HCT116 (cell line): ENCODE measurements at regions not wholly inside any gene's neighbourhood (a gene's known extent, or its start where the extent isn't known, plus 50 kb on each side); places are given as distances from the start of the nearest gene placed in this dataset.

Experiments
- ATAC-seq: fragments of 200-7000 bp; cut with Tn5 transposase; 2 replicates; pipeline ENCODE4 v1.9.1; 2020; ENCODE audit warnings: mild to moderate bottlenecking, moderate library complexity
- BruUV-seq: library from RNA; stranded (reverse); fragments of 400-500 nt; replicated peaks from 2 replicates; lab custom pipeline; 2021; lab: Mats Ljungman, UMichigan
- CTCF ChIA-PET: fragments of 300-600 bp; sonication (Branson Sonifier 250); formaldehyde crosslinking; loops from one replicate; lab custom pipeline; 2021; ENCODE audit warnings: antibody characterized with exemption; lab: Charles Lee
- POLR2A ChIA-PET: fragments of 300-600, 350-600 bp; sonication (Branson Sonifier 250); formaldehyde crosslinking; loops from one replicate; lab custom pipeline; 2021; ENCODE audit warnings: antibody characterized with exemption; lab: Charles Lee
- RAD21 ChIA-PET, 2 experiments: fragments of 300-600 bp; sonication (Branson Sonifier 250); formaldehyde crosslinking; loops; one replicate each; lab custom pipeline; 2023; ENCODE audit warnings: low total read pairs in 2 of 2; ENCODE audit not compliant: uncharacterized antibody in 2 of 2, unreplicated experiment in 2 of 2, low non-redundant PET in 1 of 2; lab: Charles Lee
- DNase-seq: peaks from one replicate; pipeline ENCODE4 v3.0.0-alpha.2; 2010; ENCODE audit warnings: low read depth, low spot score
- H2AFZ ChIP-seq: fragments of 200-600 bp; shearing (Covaris generic), sonication (generic); 2 replicates; pipeline ENCODE4 v1.6.1; 2017; ENCODE audit warnings: low read depth, mixed run types, mixed read lengths, antibody characterized with exemption, low read length; ENCODE audit not compliant: poor library complexity, severe bottlenecking
- H3K27ac ChIP-seq: 2 replicates; pipeline ENCODE4 v1.5.1; 2012; ENCODE audit warnings: low read depth, low read length
- H3K27me3 ChIP-seq: fragments of 200-600 bp; sonication (generic); 2 replicates; pipeline ENCODE4 v1.6.1; 2016; ENCODE audit warnings: mixed run types, low read length, mixed read lengths; ENCODE audit not compliant: insufficient read depth
- H3K36me3 ChIP-seq, 2 experiments: fragments of 200-500 bp in 1 of 2; fragments of 200-600 bp in 1 of 2; sonication (Bioruptor generic) in 1 of 2; sonication (generic) in 1 of 2; 2 replicates each; pipeline versions ENCODE4 v1.5.1 to v1.6.1; 2014 to 2016; ENCODE audit warnings: low read length in 2 of 2, inconsistent platforms in 1 of 2, mixed read lengths in 1 of 2, mixed run types in 1 of 2; ENCODE audit not compliant: insufficient read depth in 2 of 2, control insufficient read depth in 1 of 2
- H3K4me1 ChIP-seq, 2 experiments: fragments of 200-600 bp in 1 of 2; sonication (generic) in 1 of 2; 2 replicates each; pipeline versions ENCODE4 v1.5.1 to v1.6.1; 2012 to 2017; ENCODE audit warnings: low read length in 2 of 2, inconsistent platforms in 1 of 2, mild to moderate bottlenecking in 1 of 2, mixed read lengths in 1 of 2, mixed run types in 1 of 2, moderate library complexity in 1 of 2; ENCODE audit not compliant: insufficient read depth in 2 of 2, control insufficient read depth in 1 of 2
- H3K4me2 ChIP-seq: fragments of 200-600 bp; sonication (generic); 2 replicates; pipeline ENCODE4 v1.6.1; 2017; ENCODE audit warnings: mixed run types, low read length, mixed read lengths
- H3K4me3 ChIP-seq, 2 experiments: fragments of 200-600 bp in 1 of 2; sonication (generic) in 1 of 2; replicated peaks in 1 of 2; 2 replicates each; pipeline ENCODE4 v1.5.1; 2011 to 2016; ENCODE audit warnings: low read length in 2 of 2, control low read depth in 1 of 2, low read depth in 1 of 2, mild to moderate bottlenecking in 1 of 2, mixed read lengths in 1 of 2, mixed run types in 1 of 2
- H3K79me2 ChIP-seq: fragments of 200-600 bp; sonication (generic); 2 replicates; pipeline ENCODE4 v1.6.1; 2017; ENCODE audit warnings: mild to moderate bottlenecking, mixed run types, low read length, moderate library complexity, mixed read lengths; ENCODE audit not compliant: insufficient read depth
- H3K9ac ChIP-seq: fragments of 200-600 bp; sonication (generic); 2 replicates; pipeline ENCODE4 v1.6.1; 2016; ENCODE audit warnings: low read length, mixed read lengths
- H3K9me2 ChIP-seq: fragments of 200-600 bp; sonication (generic), shearing (Covaris generic); 2 replicates; pipeline ENCODE4 v1.6.1; 2017; ENCODE audit warnings: mixed run types, mild to moderate bottlenecking, moderate library complexity; ENCODE audit not compliant: insufficient read depth
- H3K9me3 ChIP-seq, 2 experiments: fragments of 200-500 bp in 1 of 2; fragments of 200-600 bp in 1 of 2; sonication (Bioruptor generic) in 1 of 2; sonication (generic) in 1 of 2; 2 replicates each; pipeline ENCODE4 v1.6.1; 2014 to 2017; ENCODE audit warnings: low read length in 2 of 2, mixed read lengths in 2 of 2, inconsistent platforms in 1 of 2, low read depth in 1 of 2, mild to moderate bottlenecking in 1 of 2, mixed run types in 1 of 2, moderate library complexity in 1 of 2; ENCODE audit not compliant: control insufficient read depth in 1 of 2, insufficient read depth in 1 of 2
- H4K20me1 ChIP-seq: fragments of 200-600 bp; sonication (generic), shearing (Covaris generic); 2 replicates; pipeline ENCODE4 v1.6.1; 2017; ENCODE audit warnings: mixed run types, mild to moderate bottlenecking, moderate library complexity; ENCODE audit not compliant: insufficient read depth
- ATF3 ChIP-seq: IDR thresholded peaks from 2 replicates; pipeline ENCODE4 v1.6.1; 2012
- ELF1 ChIP-seq: IDR thresholded peaks from 2 replicates; pipeline ENCODE4 v1.6.1; 2012; ENCODE audit warnings: low read depth, borderline replicate concordance
- EZH2phosphoT487 ChIP-seq: fragments of 200-600 bp; IDR thresholded peaks from 2 replicates; pipeline ENCODE4 v1.6.1; 2018; ENCODE audit warnings: antibody characterized with exemption, borderline replicate concordance
- JUND ChIP-seq: IDR thresholded peaks from 2 replicates; pipeline ENCODE4 v1.6.1; 2012
- MAX ChIP-seq: IDR thresholded peaks from 2 replicates; pipeline ENCODE4 v1.6.1; 2012
- POLR2AphosphoS5 ChIP-seq: IDR thresholded peaks from 2 replicates; pipeline ENCODE4 v1.6.1; 2011; ENCODE audit warnings: mild to moderate bottlenecking, low read depth, low read length, moderate library complexity
- RAD21 ChIP-seq: IDR thresholded peaks from 2 replicates; pipeline ENCODE4 v1.6.1; 2012; ENCODE audit warnings: low read depth, mild to moderate bottlenecking
- REST ChIP-seq: IDR thresholded peaks from 2 replicates; pipeline ENCODE4 v1.6.1; 2012; ENCODE audit warnings: low read depth
- SIN3A ChIP-seq: IDR thresholded peaks from 2 replicates; pipeline ENCODE4 v1.6.1; 2012; ENCODE audit warnings: low read depth
- SP1 ChIP-seq: IDR thresholded peaks from 2 replicates; pipeline ENCODE4 v1.6.1; 2012; ENCODE audit warnings: low read depth
- TCF7L2 ChIP-seq: IDR thresholded peaks from 2 replicates; pipeline ENCODE4 v1.7.0; 2011; ENCODE audit warnings: borderline replicate concordance, inconsistent platforms; ENCODE audit not compliant: insufficient read depth, insufficient read length; ENCODE audit errors: extremely low read depth
- ZBTB33 ChIP-seq: IDR thresholded peaks from 2 replicates; pipeline ENCODE4 v1.6.1; 2011; ENCODE audit warnings: mild to moderate bottlenecking, low read length, moderate library complexity; ENCODE audit not compliant: insufficient replicate concordance; ENCODE audit errors: extremely low read depth
- ZNF274 ChIP-seq: fragments of 200-500 bp; sonication (Bioruptor generic); IDR thresholded peaks from 2 replicates; pipeline ENCODE4 v1.6.1; 2014; ENCODE audit warnings: mild to moderate bottlenecking, low read depth, low read length, inconsistent platforms
- intact Hi-C: fragments of 100-400 bp; cut with micrococcal nuclease; formaldehyde crosslinking; loops from 2 replicates; pipeline ENCODE4 v1.10.0; 2022

GRCh38 chr5:135189024-135189423 is 155.0 kb upstream of the PITX1 start:
- no peak for ATAC-seq
- H2AFZ ChIP-seq: no peak overlapping the region
- no peak overlapping the region for H3K4me3 ChIP-seq
- CTCF ChIA-PET: no interaction called here
- TF ChIP-seq JUND (no peak), SP1 (no peak), ELF1 (no peak), EZH2phosphoT487 (no peak), SIN3A (no peak), ZNF274 (no peak), MAX (no peak)
- no peak overlapping the region for H3K9ac ChIP-seq
- no peaks in the 10 kb centered on the region for H3K79me2 ChIP-seq
- H3K4me1 ChIP-seq: peaks cover 2 to 17% of the 10 kb centered on the region in 2 experiments
- no peaks in the 10 kb centered on the region for H4K20me1 ChIP-seq
- POLR2A ChIA-PET: interaction anchor here (1.5 kb wide), 1 partner anchor 284 kb away, joined by 3 read pairs; the partner anchor contains the start of gene PCBD2
- no TSS peak for BruUV-seq
- H3K4me2 ChIP-seq: no peak overlapping the region
- no peak for DNase-seq
- H3K27me3 ChIP-seq: no peaks in the 10 kb centered on the region
- H3K9me3 ChIP-seq: no peaks in the 10 kb centered on the region
- RAD21 ChIA-PET: no interaction called here
- H3K36me3 ChIP-seq: no peaks in the 10 kb centered on the region
- no peaks in the 10 kb centered on the region for H3K9me2 ChIP-seq
- intact Hi-C loops: loop anchor here (5.0 kb wide), 1 partner anchor 157 kb away; the partner anchor contains the start of gene PITX1
- no peak overlapping the region for H3K27ac ChIP-seq

- no peak for DNase-seq
- H4K20me1 ChIP-seq: no peaks in the 10 kb centered on the region
- no peaks in the 10 kb centered on the region for H3K27me3 ChIP-seq
- H2AFZ ChIP-seq: no peak overlapping the region
- peaks cover 2 to 17% of the 10 kb centered on the region in 2 experiments for H3K4me1 ChIP-seq
- H3K27ac ChIP-seq: no peak overlapping the region
- POLR2A ChIA-PET: no interaction called here
- no peaks in the 10 kb centered on the region for H3K9me3 ChIP-seq
- no peak for ATAC-seq
- BruUV-seq: no TSS peak
- H3K79me2 ChIP-seq: no peaks in the 10 kb centered on the region
- no peak overlapping the region for H3K4me2 ChIP-seq
- RAD21 ChIA-PET: no interaction called here
- intact Hi-C loops: loop anchor here (5.0 kb wide), 1 partner anchor 156 kb away; the partner anchor contains the start of gene PITX1
- CTCF ChIA-PET: interaction anchor here (1.1 to 1.4 kb wide), 2 partner anchors 271 to 284 kb away, joined by 3 to 5 read pairs; partner anchors contain the start of gene PCBD2
- no peak overlapping the region for H3K4me3 ChIP-seq
- H3K9ac ChIP-seq: no peak overlapping the region
- no peaks in the 10 kb centered on the region for H3K9me2 ChIP-seq
- no peaks in the 10 kb centered on the region for H3K36me3 ChIP-seq
- TF ChIP-seq TCF7L2 (no peak), REST (no peak), SP1 (no peak), ATF3 (no peak), RAD21 (no peak), ELF1 (no peak), JUND (no peak), POLR2AphosphoS5 (no peak), ZBTB33 (no peak), EZH2phosphoT487 (no peak)
Observed at GRCh38 chr5:135188233-135188914, 154.3 kb upstream of the PITX1 start.
